Colonic mucosa (tissue), 4 donors: ENCODE measurements at regions not wholly inside any gene's neighbourhood (a gene's known extent, or its start where the extent isn't known, plus 50 kb on each side); places are given as distances from the start of the nearest gene placed in this dataset.
A peak's percentile ranks its signal among the peaks of the same experiment; 100 is the strongest.
"Not testable (repeated sequence)": the region's sequence is repeated elsewhere in the genome, so short reads cannot be mapped to it uniquely, and the experiment has no call there.

Experiments used
- DNase-seq: peaks from one replicate; pipeline ENCODE4 v3.0.0-alpha.2; 2020
- H3K27ac ChIP-seq: fragments of 200-600 bp; one replicate; pipeline ENCODE4 v1.8.0; 2021
- H3K27me3 ChIP-seq: fragments of 200-600 bp; one replicate; pipeline ENCODE4 v1.8.0; 2021
- H3K36me3 ChIP-seq: fragments of 200-600 bp; one replicate; pipeline ENCODE4 v1.8.0; 2021
- H3K4me1 ChIP-seq: fragments of 200-600 bp; one replicate; pipeline ENCODE4 v1.8.0; 2021; ENCODE audit warnings: mild to moderate bottlenecking
- H3K4me3 ChIP-seq: fragments of 200-600 bp; one replicate; pipeline ENCODE4 v1.8.0; 2021
- H3K9ac ChIP-seq, 2 donors: one replicate each; pipeline ENCODE4 v1.7.0; 2013; ENCODE audit warnings: control low read depth in 2 of 2, low read depth in 2 of 2, low read length in 2 of 2
- H3K9me3 ChIP-seq: fragments of 200-600 bp; one replicate; pipeline ENCODE4 v1.8.0; 2021
- intact Hi-C: fragments of 100-400 bp; cut with DNase I; formaldehyde crosslinking; loops from one replicate; pipeline ENCODE4 v1.14.1; 2022
- TF ChIP-seq, protein P1 (sequence below): fragments of 200-600 bp; IDR thresholded peaks from one replicate; pipeline ENCODE4 v1.8.0; 2022; ENCODE audit warnings: antibody characterized with exemption, mild to moderate bottlenecking
- donor health status: healthy.
- donor health status: DM: no; HTN: no; CAD: no.
- donor health status: DM: no; HTN: no; CAD: no.

DNA sequence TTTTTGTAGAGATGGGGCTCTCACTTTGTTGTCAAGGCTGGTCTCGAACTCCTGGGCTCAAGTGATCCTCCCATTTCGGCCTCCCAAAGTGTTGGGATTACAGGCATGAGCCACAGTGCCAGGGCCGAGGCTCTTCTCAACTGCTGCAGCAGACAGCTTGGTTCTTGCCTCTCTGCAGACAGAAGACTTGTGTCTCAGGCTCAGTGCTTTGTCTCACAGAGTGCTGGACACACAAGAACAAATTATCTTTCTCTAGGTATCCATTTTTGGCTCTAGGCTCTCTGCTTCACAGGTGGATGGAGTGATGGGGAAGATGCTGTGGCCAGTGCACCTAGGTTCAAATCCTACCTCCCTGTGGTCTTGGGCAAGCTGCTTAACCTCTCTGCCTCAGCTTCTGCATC lies 80.8 kb upstream of the RNU2-1 start:
- no peak overlapping the region for H3K9ac ChIP-seq
- no peaks in the 10 kb centered on the region for H3K27me3 ChIP-seq
- DNase-seq: peak; percentile 18
- H3K4me1 ChIP-seq: no peaks in the 10 kb centered on the region
- TF ChIP-seq, protein P1, sequence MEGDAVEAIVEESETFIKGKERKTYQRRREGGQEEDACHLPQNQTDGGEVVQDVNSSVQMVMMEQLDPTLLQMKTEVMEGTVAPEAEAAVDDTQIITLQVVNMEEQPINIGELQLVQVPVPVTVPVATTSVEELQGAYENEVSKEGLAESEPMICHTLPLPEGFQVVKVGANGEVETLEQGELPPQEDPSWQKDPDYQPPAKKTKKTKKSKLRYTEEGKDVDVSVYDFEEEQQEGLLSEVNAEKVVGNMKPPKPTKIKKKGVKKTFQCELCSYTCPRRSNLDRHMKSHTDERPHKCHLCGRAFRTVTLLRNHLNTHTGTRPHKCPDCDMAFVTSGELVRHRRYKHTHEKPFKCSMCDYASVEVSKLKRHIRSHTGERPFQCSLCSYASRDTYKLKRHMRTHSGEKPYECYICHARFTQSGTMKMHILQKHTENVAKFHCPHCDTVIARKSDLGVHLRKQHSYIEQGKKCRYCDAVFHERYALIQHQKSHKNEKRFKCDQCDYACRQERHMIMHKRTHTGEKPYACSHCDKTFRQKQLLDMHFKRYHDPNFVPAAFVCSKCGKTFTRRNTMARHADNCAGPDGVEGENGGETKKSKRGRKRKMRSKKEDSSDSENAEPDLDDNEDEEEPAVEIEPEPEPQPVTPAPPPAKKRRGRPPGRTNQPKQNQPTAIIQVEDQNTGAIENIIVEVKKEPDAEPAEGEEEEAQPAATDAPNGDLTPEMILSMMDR: no peak
- H3K9me3 ChIP-seq: no peaks in the 10 kb centered on the region
- intact Hi-C loops: loop anchor here (10.0 kb wide), 1 partner anchor 290 kb away; the partner anchor contains the start of genes RND2 and VAT1
- H3K4me3 ChIP-seq: no peak overlapping the region
- H3K27ac ChIP-seq: no peak overlapping the region
- no peaks in the 10 kb centered on the region for H3K36me3 ChIP-seq

DNA sequence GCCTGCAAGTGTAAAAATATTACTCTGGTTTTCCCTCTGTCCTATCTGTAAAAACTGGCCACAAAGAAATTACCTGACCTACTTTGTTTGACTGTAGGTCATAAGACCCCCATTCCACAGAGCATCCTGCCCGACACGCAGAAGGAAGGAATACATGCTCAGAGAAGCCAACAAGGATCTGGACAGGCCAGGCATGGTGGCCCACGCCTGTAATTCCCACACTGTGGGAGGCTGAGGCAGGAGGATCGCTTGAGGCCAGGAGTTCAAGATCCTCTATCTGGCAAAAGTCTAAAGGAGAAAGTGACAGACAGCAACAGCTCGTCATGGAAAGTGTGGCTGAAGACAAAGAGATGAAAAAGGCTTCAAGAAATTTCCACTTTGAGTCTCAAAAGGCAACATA lies 78.2 kb upstream of the RNU2-1 start:
- TF ChIP-seq, protein P1: no peak
- no peak overlapping the region for H3K4me3 ChIP-seq
- no peaks in the 10 kb centered on the region for H3K36me3 ChIP-seq
- intact Hi-C loops: loop anchor here (10.0 kb wide), 1 partner anchor 287 kb away; the partner anchor contains the start of genes RND2 and VAT1
- no peaks in the 10 kb centered on the region for H3K9me3 ChIP-seq
- H3K27me3 ChIP-seq: no peaks in the 10 kb centered on the region
- DNase-seq: peak; percentile 10
- H3K27ac ChIP-seq: no peak overlapping the region
- no peak overlapping the region for H3K9ac ChIP-seq
- no peaks in the 10 kb centered on the region for H3K4me1 ChIP-seq

GRCh38 chr17:43309505-43310332 lies 75.9 kb upstream of the RNU2-1 start:
- Histone ChIP-seq H3K9ac (no peak overlapping the region), H3K4me1 (no peaks in the 10 kb centered on the region), H3K9me3 (no peaks in the 10 kb centered on the region), H3K36me3 (no peaks in the 10 kb centered on the region), H3K27me3 (no peaks in the 10 kb centered on the region), H3K27ac (no peak overlapping the region), H3K4me3 (no peak overlapping the region)
- intact Hi-C loops: loop anchor here (10.0 kb wide), 1 partner anchor 285 kb away; the partner anchor contains the start of genes RND2 and VAT1
- TF ChIP-seq, protein P1: no peak
- DNase-seq: peak; percentile 14

DNA sequence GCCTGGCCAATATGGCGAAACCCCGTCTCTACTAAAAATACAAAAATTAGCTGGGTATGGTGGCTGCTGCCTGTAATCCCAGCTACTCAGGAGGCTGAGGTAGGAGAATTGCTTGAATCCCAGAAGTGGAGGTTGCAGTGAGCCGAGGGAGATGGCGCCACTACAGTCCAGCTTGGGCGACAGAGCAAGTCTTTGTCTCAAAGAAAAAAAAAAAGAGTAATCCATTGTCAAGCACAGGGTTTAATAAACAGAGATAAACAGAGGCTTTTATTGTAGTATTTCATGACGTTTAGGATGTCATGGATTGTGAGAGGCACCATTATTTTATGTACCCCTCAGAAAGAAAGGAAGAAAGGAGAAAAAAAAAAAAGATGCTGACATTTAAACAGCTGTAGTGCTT lies 75.2 kb upstream of the RNU2-1 start:
- Histone ChIP-seq H3K36me3 (no peaks in the 10 kb centered on the region), H3K4me1 (no peaks in the 10 kb centered on the region), H3K27ac (no peak overlapping the region), H3K9ac (no peak overlapping the region), H3K27me3 (no peaks in the 10 kb centered on the region), H3K9me3 (no peaks in the 10 kb centered on the region), H3K4me3 (no peak overlapping the region)
- intact Hi-C loops: no loop called here
- DNase-seq: peak; percentile 12
- TF ChIP-seq, protein P1: no peak

GRCh38 chr17:43304792-43305191 lies 71.0 kb upstream of the RNU2-1 start:
- H3K9ac ChIP-seq, intact Hi-C loops, H3K27me3 ChIP-seq, H3K27ac ChIP-seq, H3K9me3 ChIP-seq, H3K4me1 ChIP-seq, DNase-seq, H3K4me3 ChIP-seq, H3K36me3 ChIP-seq: not testable (repeated sequence)

DNA sequence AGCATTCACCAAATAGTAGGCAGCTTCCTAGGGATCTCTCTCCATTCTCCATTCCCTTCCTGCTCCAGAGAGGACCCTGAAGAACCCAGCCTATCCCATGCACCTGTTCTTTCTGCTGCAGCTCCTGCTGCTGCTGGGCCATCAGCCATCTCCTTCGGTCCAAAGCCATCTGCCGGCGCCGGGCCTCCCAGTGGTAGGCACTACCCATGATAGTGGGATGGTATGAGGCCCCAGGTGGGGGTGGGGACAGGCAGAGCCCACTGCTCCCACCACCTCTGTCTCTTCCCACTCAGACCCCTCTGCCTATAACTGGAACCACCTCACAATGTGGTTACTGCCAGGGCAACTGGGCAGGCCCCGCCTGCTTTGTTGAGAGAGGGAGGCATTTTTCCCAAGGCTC lies 69.3 kb upstream of the RNU2-1 start:
- H3K27ac ChIP-seq, H3K4me1 ChIP-seq, H3K36me3 ChIP-seq, intact Hi-C loops, H3K4me3 ChIP-seq, H3K9ac ChIP-seq, H3K9me3 ChIP-seq, H3K27me3 ChIP-seq, DNase-seq: not testable (repeated sequence)

DNA sequence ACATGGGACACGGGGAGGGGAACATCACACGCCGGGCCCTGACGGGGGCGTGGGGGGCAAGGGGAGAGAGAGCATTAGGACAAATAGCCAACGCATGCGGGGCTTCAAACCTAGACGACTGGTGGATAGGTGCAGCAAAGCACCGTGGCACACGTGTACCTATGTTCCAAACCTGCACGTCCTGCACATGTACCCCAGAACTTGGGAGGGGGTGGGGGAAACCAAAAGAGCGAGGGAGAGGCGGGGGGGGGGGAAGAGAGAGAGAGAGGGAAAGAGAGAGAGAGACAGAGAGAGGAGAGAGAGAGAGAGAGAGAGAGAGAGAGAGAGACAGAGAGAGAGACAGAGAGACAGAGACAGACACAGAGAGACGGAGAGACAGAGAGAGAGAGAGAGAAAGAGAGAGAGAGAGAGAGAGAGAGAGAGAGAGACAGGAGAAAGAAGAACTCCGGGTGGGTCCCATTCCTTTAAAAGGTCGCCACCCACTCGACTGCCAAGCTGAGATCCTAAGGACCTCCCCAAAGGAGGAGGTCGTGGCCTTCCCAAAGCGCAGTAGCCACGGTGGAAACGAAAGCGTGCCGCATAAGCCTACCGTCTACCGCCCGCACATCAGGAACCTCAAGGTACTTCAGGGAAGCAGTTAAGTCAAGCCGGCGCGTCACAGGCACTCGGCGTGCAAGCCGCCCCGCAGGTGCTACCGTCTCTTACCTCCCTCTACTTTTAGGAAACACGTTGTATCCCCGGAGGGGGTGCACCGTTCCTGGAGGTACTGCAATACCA lies 65.7 kb upstream of the RNU2-1 start:
- intact Hi-C loops, DNase-seq, H3K9ac ChIP-seq, H3K27ac ChIP-seq, H3K27me3 ChIP-seq, H3K4me1 ChIP-seq, H3K36me3 ChIP-seq, H3K4me3 ChIP-seq, H3K9me3 ChIP-seq: not testable (repeated sequence)

- H3K9me3 ChIP-seq: not testable (repeated sequence)
Observed at GRCh38 chr17:43289670-43290069, 55.9 kb upstream of the RNU2-1 start.

GRCh38 chr17:43283606-43284005 lies 49.8 kb upstream of the RNU2-1 start:
- H3K36me3 ChIP-seq, H3K9me3 ChIP-seq, H3K4me1 ChIP-seq, H3K9ac ChIP-seq, H3K4me3 ChIP-seq, H3K27ac ChIP-seq, DNase-seq, H3K27me3 ChIP-seq, intact Hi-C loops: not testable (repeated sequence)

More at GRCh38 chr17:43289670-43290069, 55.9 kb upstream of the RNU2-1 start:
- H3K36me3 ChIP-seq, H3K27ac ChIP-seq, H3K9ac ChIP-seq, H3K4me1 ChIP-seq, H3K27me3 ChIP-seq, intact Hi-C loops, H3K4me3 ChIP-seq, DNase-seq: not testable (repeated sequence)
